Astrocyte (in vitro differentiated cells and primary cell): ENCODE measurements at regions not wholly inside any gene's neighbourhood (a gene's known extent, or its start where the extent isn't known, plus 50 kb on each side); places are given as distances from the start of the nearest gene placed in this dataset.

Source experiments
- DNase-seq: peaks from one replicate; pipeline ENCODE4 v3.0.0-alpha.2; 2010; ENCODE audit warnings: low read depth
- FAIRE-seq: peaks from 2 replicates; lab custom pipeline; 2011; peaks lifted over from hg19 to GRCh38; lab: Jason Lieb, UNC
- H2AFZ ChIP-seq: 2 replicates; pipeline ENCODE4 v1.6.0; 2012; ENCODE audit warnings: low read depth, low read length, inconsistent platforms
- H3K27ac ChIP-seq: 2 replicates; pipeline ENCODE4 v1.5.1; 2011; ENCODE audit warnings: low read depth, low read length, inconsistent platforms
- H3K27me3 ChIP-seq: 2 replicates; pipeline ENCODE4 v1.6.0; 2011; ENCODE audit warnings: low read length, inconsistent platforms; ENCODE audit not compliant: insufficient read depth
- H3K36me3 ChIP-seq: 2 replicates; pipeline ENCODE4 v1.5.1; 2011; ENCODE audit warnings: low read length, inconsistent platforms; ENCODE audit not compliant: insufficient read depth
- H3K4me1 ChIP-seq: 2 replicates; pipeline ENCODE4 v1.5.1; 2011; ENCODE audit warnings: low read length, inconsistent platforms; ENCODE audit not compliant: insufficient read depth
- H3K4me2 ChIP-seq: 2 replicates; pipeline ENCODE4 v1.6.0; 2012; ENCODE audit warnings: low read length, inconsistent platforms
- H3K4me3 ChIP-seq: 2 replicates; pipeline ENCODE4 v1.5.1; 2011; ENCODE audit warnings: low read depth, mild to moderate bottlenecking, low read length, inconsistent platforms; ENCODE audit not compliant: insufficient read depth
- H3K79me2 ChIP-seq: 2 replicates; pipeline ENCODE4 v1.6.0; 2012; ENCODE audit warnings: mild to moderate bottlenecking, low read length, inconsistent platforms; ENCODE audit not compliant: insufficient read depth
- H3K9ac ChIP-seq: 2 replicates; pipeline ENCODE4 v1.6.0; 2012; ENCODE audit warnings: mild to moderate bottlenecking, low read length, inconsistent platforms
- H3K9me3 ChIP-seq: 2 replicates; pipeline ENCODE4 v1.5.1; 2012; ENCODE audit warnings: low read depth, mild to moderate bottlenecking, low read length, inconsistent platforms; ENCODE audit not compliant: insufficient read depth
- H4K20me1 ChIP-seq: 2 replicates; pipeline ENCODE4 v1.6.0; 2012; ENCODE audit warnings: low read length, inconsistent platforms; ENCODE audit not compliant: insufficient read depth
- H3K27ac Mint-ChIP-seq: one replicate; pipeline ENCODE4 v1.8.0; 2021; ENCODE audit warnings: mild to moderate bottlenecking, mixed read lengths; ENCODE audit not compliant: unreplicated experiment
- H3K27me3 Mint-ChIP-seq: one replicate; pipeline ENCODE4 v1.8.0; 2021; ENCODE audit warnings: low read depth, mixed read lengths; ENCODE audit not compliant: unreplicated experiment
- H3K36me3 Mint-ChIP-seq: one replicate; pipeline ENCODE4 v1.8.0; 2021; ENCODE audit warnings: low read depth, mixed read lengths; ENCODE audit not compliant: unreplicated experiment
- H3K4me1 Mint-ChIP-seq: one replicate; pipeline ENCODE4 v1.8.0; 2021; ENCODE audit warnings: low read depth, mixed read lengths; ENCODE audit not compliant: unreplicated experiment
- H3K4me3 Mint-ChIP-seq: one replicate; pipeline ENCODE4 v1.8.0; 2021; ENCODE audit warnings: mild to moderate bottlenecking, moderate library complexity, mixed read lengths; ENCODE audit not compliant: unreplicated experiment
- H3K9me3 Mint-ChIP-seq: one replicate; pipeline ENCODE4 v1.8.0; 2021; ENCODE audit warnings: mild to moderate bottlenecking, mixed read lengths; ENCODE audit not compliant: unreplicated experiment
- CTCF ChIP-seq: IDR thresholded peaks from 2 replicates; pipeline ENCODE4 v1.5.1; 2011; ENCODE audit warnings: low read depth, mild to moderate bottlenecking, inconsistent platforms, low read length, moderate library complexity; ENCODE audit not compliant: insufficient read depth
- EZH2 ChIP-seq: IDR thresholded peaks from 2 replicates; pipeline ENCODE4 v1.6.1; 2012; ENCODE audit warnings: mild to moderate bottlenecking, low read length, inconsistent platforms; ENCODE audit not compliant: insufficient read depth

DNA sequence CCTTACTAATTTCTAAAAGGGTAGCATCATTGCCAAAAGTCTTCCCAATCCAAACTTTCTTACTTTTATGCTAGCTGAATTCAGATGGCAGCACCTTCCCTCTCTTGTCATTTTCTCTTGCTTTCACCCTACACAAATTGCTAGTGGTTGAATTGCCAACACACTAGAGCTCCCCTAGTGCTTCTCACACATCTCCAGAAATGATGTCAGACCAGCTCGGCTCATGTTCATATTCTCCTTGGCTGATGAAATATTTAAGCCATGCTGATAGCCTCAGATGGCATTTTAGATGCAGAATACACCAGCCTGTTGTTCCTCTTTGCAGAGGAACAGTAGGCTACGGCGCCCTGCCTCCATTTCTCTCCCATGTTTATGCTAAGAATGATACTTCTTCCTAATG lies 256.9 kb downstream of the PTBP2 start:
- H3K79me2 ChIP-seq: no peaks in the 10 kb centered on the region
- Mint-ChIP-seq H3K27me3 (no peaks in the 10 kb centered on the region), H3K36me3 (no peaks in the 10 kb centered on the region), H3K4me1 (no peaks in the 10 kb centered on the region), H3K27ac (no peak overlapping the region), H3K4me3 (no peak overlapping the region), H3K9me3 (peaks cover 4% of the 10 kb centered on the region)
- no peak overlapping the region for H3K27ac ChIP-seq
- no peaks in the 10 kb centered on the region for H4K20me1 ChIP-seq
- no peak overlapping the region for H3K9ac ChIP-seq
- peaks cover 2% of the 10 kb centered on the region for H3K4me1 ChIP-seq
- no peak overlapping the region for H3K4me3 ChIP-seq
- H3K36me3 ChIP-seq: no peaks in the 10 kb centered on the region
- H3K9me3 ChIP-seq: no peaks in the 10 kb centered on the region
- no peak for TF ChIP-seq CTCF
- no peak for TF ChIP-seq EZH2
- FAIRE-seq (no peak), DNase-seq (no peak)
- H2AFZ ChIP-seq: no peak overlapping the region
- no peak overlapping the region for H3K4me2 ChIP-seq
- H3K27me3 ChIP-seq: no peaks in the 10 kb centered on the region

GRCh38 chr1:96978901-96979300 lies 257.3 kb downstream of the PTBP2 start:
- Histone ChIP-seq H3K4me2 (no peak overlapping the region), H3K9ac (no peak overlapping the region), H2AFZ (no peak overlapping the region), H3K27me3 (no peaks in the 10 kb centered on the region), H3K27ac (no peak overlapping the region), H3K79me2 (no peaks in the 10 kb centered on the region), H3K4me3 (no peak overlapping the region), H3K4me1 (no peaks in the 10 kb centered on the region), H3K36me3 (no peaks in the 10 kb centered on the region), H4K20me1 (no peaks in the 10 kb centered on the region), H3K9me3 (no peaks in the 10 kb centered on the region)
- no peaks in the 10 kb centered on the region for H3K27me3 Mint-ChIP-seq
- peaks cover 4% of the 10 kb centered on the region for H3K9me3 Mint-ChIP-seq
- H3K36me3 Mint-ChIP-seq: no peaks in the 10 kb centered on the region
- no peaks in the 10 kb centered on the region for H3K4me1 Mint-ChIP-seq
- TF ChIP-seq CTCF: no peak
- no peak for TF ChIP-seq EZH2
- no peak overlapping the region for H3K4me3 Mint-ChIP-seq
- DNase-seq (no peak), FAIRE-seq (no peak)
- no peak overlapping the region for H3K27ac Mint-ChIP-seq

GRCh38 chr1:96979304-96980268 lies 258.0 kb downstream of the PTBP2 start:
- no peaks in the 10 kb centered on the region for H3K4me1 Mint-ChIP-seq
- Histone ChIP-seq H3K4me2 (no peak overlapping the region), H3K27ac (no peak overlapping the region), H3K36me3 (no peaks in the 10 kb centered on the region), H2AFZ (no peak overlapping the region), H3K79me2 (no peaks in the 10 kb centered on the region), H3K27me3 (no peaks in the 10 kb centered on the region), H3K4me3 (no peak overlapping the region), H4K20me1 (no peaks in the 10 kb centered on the region), H3K9ac (no peak overlapping the region), H3K4me1 (no peaks in the 10 kb centered on the region), H3K9me3 (no peaks in the 10 kb centered on the region)
- no peak overlapping the region for H3K27ac Mint-ChIP-seq
- TF ChIP-seq CTCF: no peak
- H3K36me3 Mint-ChIP-seq: no peaks in the 10 kb centered on the region
- DNase-seq: no peak
- peaks cover 4% of the 10 kb centered on the region for H3K9me3 Mint-ChIP-seq
- FAIRE-seq: no peak
- H3K27me3 Mint-ChIP-seq: no peaks in the 10 kb centered on the region
- H3K4me3 Mint-ChIP-seq: no peak overlapping the region
